NCI-H526 (cell line): ENCODE measurements at regions not wholly inside any gene's neighbourhood (a gene's known extent, or its start where the extent isn't known, plus 50 kb on each side); places are given as distances from the start of the nearest gene placed in this dataset.
"Not testable (repeated sequence)": the region's sequence is repeated elsewhere in the genome, so short reads cannot be mapped to it uniquely, and the experiment has no call there.

ENCODE experiments used
- DNase-seq, 2 experiments: peaks; one replicate each; lab custom pipeline; 2025; lab: John Stamatoyannopoulos, UW

DNA sequence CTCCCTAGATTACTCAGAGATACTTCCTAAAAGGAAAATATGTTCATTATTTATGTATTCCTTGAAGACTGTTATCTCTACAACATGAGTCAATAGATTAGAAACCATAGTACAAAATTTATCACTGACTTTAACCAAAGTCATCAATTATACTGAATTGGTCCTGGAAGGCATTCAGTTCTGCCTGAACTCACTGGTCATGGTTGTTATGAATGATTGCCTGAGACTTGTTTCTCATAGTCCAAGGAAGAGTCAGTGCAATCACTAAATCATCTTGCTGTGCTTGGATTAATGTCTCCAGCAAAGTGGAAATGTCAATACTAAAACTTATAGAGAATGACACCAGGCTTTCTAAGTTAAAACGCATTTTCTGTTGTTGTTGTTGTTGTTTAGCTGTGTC lies 878.6 kb upstream of the MANEA start:
- DNase-seq: no peak

DNA sequence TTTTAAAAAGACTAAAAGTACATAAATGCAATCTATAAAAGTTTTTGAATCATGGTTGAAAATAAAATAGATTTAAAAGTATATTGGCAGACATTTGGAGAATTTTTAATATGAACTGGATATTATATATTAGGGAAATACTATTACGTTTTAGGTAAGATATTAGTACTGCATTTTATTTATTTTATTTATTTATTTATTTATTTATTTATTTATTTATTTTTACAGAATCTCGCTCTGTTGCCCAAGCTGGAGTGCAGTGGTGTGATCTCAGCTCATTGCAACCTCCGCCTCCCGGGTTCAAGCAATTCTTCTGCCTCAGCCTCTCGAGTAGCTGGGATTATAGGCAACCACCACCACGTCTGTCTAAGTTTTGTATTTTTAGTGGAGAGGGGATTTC lies 890.1 kb upstream of the MANEA start:
- not testable (repeated sequence) for DNase-seq

GRCh38 chr6:94683409-94683808 lies 893.9 kb upstream of the MANEA start:
- no peak for DNase-seq

GRCh38 chr6:94680669-94681212 lies 896.6 kb upstream of the MANEA start:
- DNase-seq: no peak

DNA sequence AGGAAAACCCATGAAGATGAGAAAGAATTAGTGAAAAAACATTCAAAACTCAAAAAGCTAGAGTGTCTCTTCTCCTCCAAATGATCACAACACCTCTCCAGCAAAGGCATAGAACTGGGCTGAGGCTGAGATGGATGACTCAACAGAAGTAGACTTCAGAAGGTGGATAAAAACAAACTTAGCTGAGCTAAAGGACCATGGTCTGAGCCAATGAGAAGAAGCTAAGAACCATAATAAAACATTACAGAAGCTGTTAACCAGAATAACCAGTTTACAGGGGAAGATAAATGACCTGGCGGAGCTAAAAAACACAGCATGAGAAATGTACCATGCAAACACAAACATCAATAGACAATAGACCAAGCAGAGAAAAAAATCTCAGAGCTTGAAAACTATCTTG lies 904.1 kb upstream of the MANEA start:
- DNase-seq: no peak

DNA sequence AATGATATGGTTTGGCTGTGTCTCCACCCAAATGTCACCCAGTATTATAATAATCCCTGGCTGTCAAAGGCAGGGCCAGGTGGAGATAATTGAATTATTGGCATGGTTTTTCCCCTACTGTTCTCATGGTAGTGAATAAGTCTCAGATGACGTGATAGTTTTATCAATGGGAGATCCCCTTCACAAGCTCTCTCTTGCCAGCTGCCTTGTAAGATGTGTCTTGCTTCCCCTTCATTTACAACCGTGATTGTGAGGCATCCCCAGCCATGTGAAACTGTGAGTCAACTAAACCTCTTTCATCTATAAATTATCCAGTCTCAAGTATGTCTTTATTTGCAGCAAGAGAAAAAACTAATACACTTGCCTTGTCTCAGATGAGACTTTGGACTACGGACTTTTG lies 907.3 kb upstream of the MANEA start:
- no peak for DNase-seq

DNA sequence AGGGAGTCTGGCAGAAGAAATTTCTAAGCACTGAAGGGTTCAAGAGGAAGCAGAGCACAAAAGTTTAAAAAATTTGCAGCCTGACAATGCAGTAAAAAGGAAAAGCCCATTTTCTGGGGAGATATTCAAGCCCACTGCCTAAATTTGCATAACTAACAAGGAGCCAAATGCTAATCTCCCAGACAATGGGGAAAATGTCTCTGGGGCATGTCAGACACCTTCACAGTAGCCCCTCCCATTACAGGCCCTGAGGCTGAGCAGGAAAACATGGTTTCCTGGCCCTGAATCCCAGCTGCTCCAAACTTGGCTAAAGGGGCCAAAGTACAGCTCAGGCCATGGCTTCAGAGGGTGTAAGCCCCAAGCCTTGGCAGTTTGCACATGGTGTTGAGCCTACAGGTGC lies 908.5 kb upstream of the MANEA start:
- no peak for DNase-seq

DNA sequence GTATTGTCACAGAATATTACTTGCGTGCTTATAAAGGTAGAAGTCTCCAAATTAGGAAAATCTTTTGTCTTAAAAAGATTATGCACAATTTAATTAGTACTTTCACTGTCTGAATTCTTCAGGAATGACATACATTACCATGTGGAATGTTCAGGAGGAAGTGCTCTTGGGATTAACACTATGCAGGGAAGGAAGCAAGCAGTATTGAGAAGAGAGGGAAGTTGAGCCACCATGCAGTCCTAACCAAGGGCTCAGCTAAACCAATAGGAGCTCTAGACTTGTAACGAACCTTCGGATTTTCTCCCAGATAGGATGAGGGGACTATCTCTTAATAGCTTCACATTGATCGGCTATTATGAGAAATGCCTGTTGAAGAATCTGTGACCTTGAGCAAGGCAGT lies 918.4 kb upstream of the MANEA start:
- DNase-seq: no peak

GRCh38 chr6:94651239-94651638 lies 926.1 kb upstream of the MANEA start:
- DNase-seq: no peak

DNA sequence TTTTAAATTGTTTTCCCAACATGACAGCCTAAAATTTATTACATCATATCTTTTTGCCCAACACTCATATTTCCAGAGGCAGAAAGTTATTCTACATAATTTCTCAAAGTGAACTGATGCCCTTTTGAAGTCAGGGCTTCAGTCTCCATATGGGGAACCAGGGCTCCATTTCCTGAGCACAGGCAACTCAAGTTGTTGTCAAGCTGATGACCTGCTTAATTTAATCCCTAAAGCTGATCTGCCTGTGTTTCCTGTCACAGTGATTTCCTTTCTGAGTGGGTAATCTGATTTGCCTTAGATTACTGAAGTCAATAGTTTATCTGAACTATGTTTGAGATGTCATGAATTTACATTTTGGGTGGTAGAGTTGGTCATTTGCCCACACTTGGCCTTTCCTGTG lies 932.1 kb upstream of the MANEA start:
- no peak for DNase-seq

DNA sequence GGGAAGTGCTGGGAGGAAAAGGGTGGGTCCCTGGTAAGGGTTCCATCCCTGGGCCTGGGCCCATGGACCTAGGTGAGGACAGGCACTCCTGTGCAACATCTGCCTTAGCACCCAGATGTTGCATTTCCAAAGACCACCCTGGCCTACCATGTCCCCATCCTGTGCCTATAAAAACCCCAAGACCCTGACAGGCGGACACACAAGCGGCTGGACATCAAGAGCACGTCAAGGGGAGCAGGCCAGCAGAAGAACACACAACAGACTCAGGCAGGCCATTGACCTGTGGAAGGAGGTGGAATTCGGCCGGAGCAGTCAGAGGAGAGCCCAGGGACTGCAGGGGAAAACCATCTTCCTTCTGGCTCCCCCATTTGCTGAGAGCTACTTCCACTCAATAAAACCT lies 937.8 kb upstream of the MANEA start:
- DNase-seq: no peak

DNA sequence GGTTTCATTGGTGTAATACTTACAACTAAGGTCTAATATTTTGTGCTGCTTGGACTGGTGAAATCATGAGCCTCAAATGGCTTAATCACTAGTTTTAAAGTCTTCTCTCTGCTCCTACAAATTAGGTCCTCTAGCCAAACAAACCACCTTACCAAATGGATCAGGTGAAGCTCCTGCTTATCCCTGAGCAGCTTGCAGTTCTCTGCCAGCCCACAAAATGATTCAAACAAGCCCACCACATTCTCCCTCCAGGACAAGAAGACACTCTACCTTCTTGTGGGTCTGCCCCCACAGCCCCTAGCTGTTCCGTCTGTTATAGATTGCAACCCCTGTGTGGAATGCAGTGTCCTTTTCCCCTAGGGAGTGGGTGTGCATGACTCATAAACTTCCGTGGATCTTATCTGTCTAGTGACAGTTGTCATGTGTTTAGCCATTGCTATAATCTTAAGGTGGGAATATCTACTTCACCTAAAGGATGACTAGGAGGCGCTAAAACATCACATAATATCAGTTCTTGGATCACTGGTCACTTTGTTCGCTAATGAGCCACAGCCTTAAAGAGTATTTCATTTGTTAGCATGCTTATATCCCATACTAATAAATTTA lies 940.5 kb upstream of the MANEA start:
- DNase-seq: peak; percentile 51 to 68

DNA sequence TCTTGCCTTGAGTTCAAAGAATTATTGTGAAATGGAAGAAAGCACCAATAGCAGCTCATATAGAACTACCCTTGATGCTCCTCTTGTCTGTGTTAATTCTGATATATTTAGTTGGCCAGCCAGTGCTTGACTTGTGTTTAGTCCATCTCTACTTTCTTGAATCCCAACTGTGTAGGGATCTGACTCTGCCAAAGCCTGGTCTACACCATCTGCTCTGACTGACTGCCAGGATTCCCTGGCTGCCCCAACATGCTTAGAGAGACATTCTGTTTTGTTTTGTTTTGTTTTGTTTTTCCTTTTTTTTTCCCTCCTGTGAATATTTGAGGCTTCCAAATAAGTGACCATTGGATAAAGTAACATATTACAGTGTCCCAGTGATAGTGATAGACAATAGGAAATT lies 953.7 kb upstream of the MANEA start:
- DNase-seq: no peak

- no peak for DNase-seq
Measured at GRCh38 chr6:94622783-94623182, 954.6 kb upstream of the MANEA start.

DNA sequence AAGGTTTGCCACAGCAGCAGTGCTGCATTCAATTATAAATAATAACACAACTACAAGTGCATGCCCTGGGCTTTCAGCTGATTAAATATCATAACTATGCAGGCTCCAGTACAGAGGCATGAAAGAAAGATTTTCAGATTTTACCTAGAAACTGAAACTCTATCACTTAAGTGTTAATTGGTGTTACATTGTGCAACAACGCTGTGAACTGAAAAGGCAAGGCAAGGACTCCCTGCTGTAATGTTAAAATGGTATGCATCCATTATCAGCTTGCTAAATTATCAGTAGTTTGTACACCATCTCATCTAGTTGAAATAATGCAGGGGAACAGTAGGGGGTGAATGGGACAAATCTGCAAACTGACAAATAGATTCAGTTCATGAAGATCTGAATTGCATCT lies 976.7 kb upstream of the MANEA start:
- no peak for DNase-seq

DNA sequence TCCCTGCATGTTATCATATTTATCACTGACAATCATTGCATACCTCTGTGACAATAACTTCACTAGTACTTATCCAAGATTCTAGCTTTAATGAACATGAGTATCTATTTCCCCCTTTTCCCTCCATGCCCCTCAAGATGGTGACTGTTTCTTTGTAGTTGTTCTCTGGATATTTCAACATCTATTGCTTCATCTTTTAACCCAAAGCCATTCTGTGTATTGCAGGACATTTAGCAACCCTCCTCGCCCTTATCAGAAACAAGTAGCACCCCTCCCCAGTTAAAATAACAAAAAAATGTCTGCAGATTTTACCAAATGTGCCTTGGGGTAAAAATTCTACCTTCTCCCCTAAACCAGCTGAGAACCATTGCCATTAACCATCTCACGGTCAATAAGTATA lies 979.8 kb upstream of the MANEA start:
- no peak for DNase-seq

DNA sequence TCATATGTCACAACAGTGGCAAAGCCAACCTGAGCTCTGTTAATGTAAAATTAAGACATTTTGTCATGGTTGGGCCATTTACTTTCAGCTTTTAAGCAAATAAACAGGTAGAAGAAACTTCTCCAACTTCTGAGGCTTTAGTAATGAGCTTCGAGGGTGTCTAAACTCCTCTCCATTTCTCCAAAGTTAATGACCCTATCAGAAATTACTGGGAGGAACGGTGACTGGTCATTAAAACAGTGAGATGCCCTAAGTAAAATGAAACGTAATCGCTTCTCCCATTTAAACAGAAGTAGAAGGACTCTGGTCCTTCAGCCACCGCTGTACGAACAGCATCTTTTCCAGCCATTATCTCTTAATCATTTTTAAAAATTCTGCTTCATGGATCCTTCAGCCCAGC lies 986.9 kb upstream of the MANEA start:
- DNase-seq: no peak

DNA sequence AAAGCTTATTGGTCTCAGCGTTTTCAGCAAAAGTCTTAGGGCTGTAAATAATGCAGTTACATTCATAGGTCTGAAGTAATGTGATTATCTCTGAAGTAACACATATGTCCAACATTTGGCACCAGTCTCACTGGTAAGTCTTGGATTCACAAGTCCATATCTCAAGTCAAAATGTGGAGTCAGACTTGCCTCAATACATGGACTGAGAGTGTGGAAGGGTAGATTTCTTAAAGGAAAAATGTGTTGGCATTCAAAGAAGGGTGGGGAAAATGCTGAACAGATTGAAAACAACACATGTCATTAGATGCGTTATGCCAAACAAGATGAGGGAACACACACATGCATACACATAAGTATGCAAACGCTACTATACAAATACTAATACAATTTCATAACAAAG lies 989.0 kb upstream of the MANEA start:
- no peak for DNase-seq

DNA sequence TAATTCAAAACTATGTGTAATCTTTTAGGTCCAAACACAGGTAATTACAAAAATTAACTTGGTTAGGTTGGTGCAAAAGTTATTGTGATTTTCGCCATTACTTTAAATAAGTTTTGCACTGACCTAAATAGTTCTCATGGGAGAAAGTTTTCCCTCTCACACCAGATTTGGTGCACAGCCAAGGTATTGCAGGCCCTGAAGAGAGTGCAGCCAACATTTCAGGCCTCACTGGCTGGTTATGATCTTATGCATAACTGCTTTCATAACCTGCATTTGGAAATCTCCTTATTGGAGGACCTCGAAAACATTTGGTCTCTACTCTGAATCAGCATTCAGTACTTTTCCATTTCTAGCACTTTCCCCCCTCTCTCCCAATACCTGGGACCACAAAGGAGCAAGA lies 993.1 kb upstream of the MANEA start:
- DNase-seq: no peak

DNA sequence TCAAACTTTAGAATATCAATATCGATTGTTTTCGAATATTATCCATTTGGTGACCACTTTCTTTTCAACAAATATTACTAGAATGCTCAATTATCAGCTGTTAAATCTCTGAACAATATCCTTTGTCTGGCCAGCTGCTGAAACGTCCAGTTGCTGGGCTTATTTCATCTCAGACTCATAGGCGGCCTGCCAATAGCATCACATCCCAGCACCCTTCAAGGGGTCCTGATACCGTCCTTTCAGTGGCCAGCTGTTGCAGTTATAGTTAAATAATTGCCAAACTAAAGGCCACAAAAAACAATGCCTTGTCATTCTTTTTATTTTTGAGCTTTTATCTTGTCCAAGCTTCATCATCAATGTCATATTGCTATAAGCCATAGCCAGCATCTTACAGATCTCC lies 1006.8 kb upstream of the MANEA start:
- DNase-seq: no peak

- DNase-seq: no peak
Measured at GRCh38 chr6:94562846-94563245, 1014.5 kb upstream of the MANEA start.

DNA sequence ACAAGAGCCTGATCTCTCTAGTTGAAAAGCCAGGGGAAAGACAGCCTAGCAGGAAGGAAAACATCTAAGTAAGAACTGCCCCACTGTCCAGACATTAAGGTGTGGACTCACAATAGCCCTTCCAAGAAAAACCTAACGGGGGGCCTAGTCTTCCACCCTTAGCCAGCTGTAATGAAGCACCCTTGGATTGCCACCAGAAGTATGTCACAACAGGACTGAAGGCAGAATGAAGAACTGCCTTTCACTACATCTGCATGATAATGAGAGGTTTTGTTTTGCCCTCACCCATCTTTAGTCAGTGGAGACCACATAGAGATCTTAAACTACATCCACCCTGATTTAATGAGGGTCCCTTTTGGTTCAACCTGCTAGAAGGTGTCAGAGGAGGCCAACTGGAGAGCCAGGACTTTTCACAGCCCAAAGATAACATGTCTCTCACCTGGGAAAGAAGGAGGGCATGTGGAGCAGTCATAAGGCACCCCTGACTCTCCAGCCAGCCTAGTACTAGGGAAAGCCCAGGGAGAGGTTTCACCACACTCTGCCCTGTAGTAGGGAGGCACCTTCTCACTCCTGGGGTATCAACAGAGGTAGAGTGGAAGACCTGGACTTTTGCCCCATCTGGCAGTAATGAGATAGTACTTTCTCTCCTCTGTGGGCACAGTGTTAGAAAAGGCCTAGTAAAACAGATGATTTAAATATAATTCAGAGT lies 1017.4 kb upstream of the MANEA start:
- no peak for DNase-seq

DNA sequence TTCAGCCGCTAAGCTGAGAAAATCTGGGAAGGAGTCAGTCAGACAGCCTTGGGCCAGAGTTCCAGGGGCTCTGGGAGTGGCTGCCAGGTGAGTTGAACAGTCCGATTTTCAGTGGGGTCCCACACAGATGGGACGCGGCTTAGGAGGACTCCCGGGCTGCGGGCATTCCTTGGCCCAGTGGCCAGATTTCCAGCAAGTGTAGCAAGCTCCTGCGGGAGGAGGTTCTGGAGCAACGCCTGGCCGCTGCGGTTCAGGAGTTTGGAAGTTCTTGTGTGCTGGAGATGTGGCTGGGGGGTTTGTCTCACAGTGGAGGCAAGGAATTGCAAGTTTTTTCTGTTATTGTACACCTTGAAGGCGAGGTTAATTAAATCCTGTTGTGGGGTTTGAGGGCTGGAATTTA lies 1020.1 kb upstream of the MANEA start:
- DNase-seq: not testable (repeated sequence)

DNA sequence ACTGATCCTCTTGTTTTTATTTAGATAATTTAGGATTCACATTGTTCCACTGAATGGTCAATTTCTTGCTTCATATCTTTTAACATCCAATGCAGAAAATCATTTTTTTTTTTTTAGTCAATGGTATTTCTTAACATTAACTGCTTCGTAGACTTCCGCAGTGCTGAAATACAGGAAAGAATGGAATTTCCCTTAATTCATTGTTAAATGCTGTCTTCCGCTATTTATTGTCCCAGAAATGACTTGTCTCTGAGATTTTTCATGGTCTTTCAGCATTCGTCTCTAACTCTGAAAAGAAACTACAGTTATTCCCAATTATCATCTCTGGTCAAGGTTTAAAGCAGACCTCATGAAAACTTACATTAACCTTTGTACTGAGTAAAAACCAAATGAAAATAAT lies 1029.1 kb upstream of the MANEA start:
- DNase-seq: no peak
